ENCODE measurements at regions not wholly inside any gene's neighbourhood (a gene's known extent, or its start where the extent isn't known, plus 50 kb on each side); places are given as distances from the start of the nearest gene placed in this dataset.

- no peak overlapping the region for H3K4me3 Mint-ChIP-seq
Observed at GRCh38 chr1:56200442-56200841, 378.9 kb downstream of the PLPP3 start.

More at GRCh38 chr1:56200442-56200841, 378.9 kb downstream of the PLPP3 start:
- Histone ChIP-seq H2BK5ac (ENCODE audit: insufficient read length, low read length) (no peak overlapping the region), H3K27ac (ENCODE audit: insufficient read length, low read depth, low read length) (no peak overlapping the region), H3K4me1 (ENCODE audit: insufficient read depth, low read length) (no peaks in the 10 kb centered on the region; the same call in 1 of the 2 replicates), H2AFZ (ENCODE audit: low read length) (no peak overlapping the region), H3K23ac (ENCODE audit: insufficient read length, low read depth, low read length) (no peak overlapping the region), H4K91ac (ENCODE audit: insufficient read length, low read depth, low read length) (no peak overlapping the region), H3K9me3 (ENCODE audit: control insufficient read depth, low read depth, low read length) (no peaks in the 10 kb centered on the region), H2BK12ac (ENCODE audit: insufficient read length, low read depth, low read length) (no peak overlapping the region), H3K4me2 (ENCODE audit: insufficient read depth, insufficient read length, low read length) (no peak overlapping the region), H3K79me2 (ENCODE audit: insufficient read depth, low read length) (no peaks in the 10 kb centered on the region), H2BK20ac (ENCODE audit: low read depth, low read length, poor library complexity, severe bottlenecking) (no peak overlapping the region), H3K79me1 (ENCODE audit: insufficient read depth, low read depth, low read length, poor library complexity, severe bottlenecking) (no peaks in the 10 kb centered on the region), H3K18ac (ENCODE audit: insufficient read length, low read depth, low read length) (no peak overlapping the region), H4K20me1 (ENCODE audit: control insufficient read depth, insufficient read depth, insufficient read length) (no peaks in the 10 kb centered on the region), H3K4ac (ENCODE audit: low read depth, low read length) (no peak overlapping the region), H2BK15ac (ENCODE audit: low read depth, low read length) (no peak overlapping the region), H2BK120ac (ENCODE audit: low read depth, low read length, poor library complexity, severe bottlenecking) (no peak overlapping the region), H3K23me2 (ENCODE audit: insufficient read length, low read depth, low read length, poor library complexity, severe bottlenecking) (no peaks in the 10 kb centered on the region), H3K27me3 (ENCODE audit: insufficient read depth, low read length) (no peaks in the 10 kb centered on the region), H4K8ac (replicated peaks; ENCODE audit: insufficient read length, low read depth, low read length) (no peak overlapping the region), H3K56ac (ENCODE audit: insufficient read length, low read depth, low read length) (no peak overlapping the region), H3K14ac (ENCODE audit: insufficient read depth, low read length) (no peak overlapping the region), H3K9ac (ENCODE audit: extremely low read depth, insufficient read length, low read length) (no peak overlapping the region), H2AK5ac (ENCODE audit: insufficient read length, low read length) (no peak overlapping the region), H4K5ac (ENCODE audit: insufficient read length, low read depth, low read length) (no peak overlapping the region), H3T11ph (ENCODE audit: low read length) (peak overlapping the region; percentile 26)
- DNase-seq = no peak
- no peak for TF ChIP-seq CTCF (conservative IDR thresholded peaks at IDR 0.05)
- no CpG with 5 or more reads among the region's 4 CpGs for WGBS (ENCODE audit: extremely low coverage, insufficient read length, low lambda C conversion rate)
- Mint-ChIP-seq H3K9me3 (no peaks in the 10 kb centered on the region), H3K27ac (no peak overlapping the region), H3K36me3 (ENCODE audit: insufficient read depth in 1 of 3, low read depth in 3 of 3) (no peaks in the 10 kb centered on the region), H3K4me1 (peaks cover 16 to 18% of the 10 kb centered on the region in 2 experiments), H3K27me3 (ENCODE audit: low read depth) (no peaks in the 10 kb centered on the region)

Data from H9 (cell line).